PFSK-1 (cell line): ENCODE measurements at regions not wholly inside any gene's neighbourhood (a gene's known extent, or its start where the extent isn't known, plus 50 kb on each side); places are given as distances from the start of the nearest gene placed in this dataset.

Source experiments
- FOXP2 ChIP-seq: optimal IDR thresholded peaks from 2 replicates; pipeline ENCODE3; 2011; ENCODE audit warnings: borderline replicate concordance, control low read depth, inconsistent platforms; ENCODE audit not compliant: insufficient read depth; ENCODE audit errors: extremely low read length, extremely low read depth
- POLR2AphosphoS5 ChIP-seq: IDR thresholded peaks from 2 replicates; pipeline ENCODE4 v1.6.1; 2012; ENCODE audit warnings: low read depth, mild to moderate bottlenecking, control low read depth, low read length, moderate library complexity
- SIN3A ChIP-seq: IDR thresholded peaks from 2 replicates; pipeline ENCODE4 v1.6.1; 2012; ENCODE audit warnings: mild to moderate bottlenecking, low read length, moderate library complexity, borderline replicate concordance; ENCODE audit not compliant: insufficient read depth
- TAF1 ChIP-seq: IDR thresholded peaks from 2 replicates; pipeline ENCODE4 v1.6.1; 2012; ENCODE audit warnings: low read length, control low read depth, borderline replicate concordance; ENCODE audit not compliant: insufficient read depth
- TF ChIP-seq, protein P1 (sequence below), 2 experiments: IDR thresholded peaks; 2 replicates each; pipeline versions ENCODE4 v1.6.1 to v1.8.0; 2011 to 2012; ENCODE audit warnings: low read depth in 2 of 2, low read length in 2 of 2, control low read depth in 1 of 2, inconsistent platforms in 1 of 2, mild to moderate bottlenecking in 1 of 2, moderate library complexity in 1 of 2; ENCODE audit not compliant: insufficient read depth in 1 of 2

DNA sequence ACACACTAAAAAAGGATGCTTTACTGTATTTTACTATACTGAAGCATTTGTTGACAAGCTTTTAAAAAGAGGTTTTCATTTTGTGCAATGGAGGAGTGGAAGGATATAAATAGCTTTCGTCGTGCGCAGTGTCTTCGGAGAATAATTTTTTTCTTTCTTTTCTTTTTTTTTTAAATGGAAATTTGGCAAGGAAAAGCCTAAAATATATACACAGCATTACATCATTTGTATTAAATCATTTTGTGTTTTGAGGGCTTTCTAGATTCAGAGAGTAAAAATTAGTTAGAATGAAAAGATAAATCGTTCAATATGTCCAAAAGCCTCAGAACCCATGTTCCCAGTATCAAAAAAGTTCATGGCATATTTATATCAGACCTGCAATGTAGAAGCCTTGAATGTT, 150.2 kb upstream of the FERD3L start:
- TF ChIP-seq POLR2AphosphoS5 = no peak
- no peak for TF ChIP-seq TAF1
- TF ChIP-seq, protein P1, sequence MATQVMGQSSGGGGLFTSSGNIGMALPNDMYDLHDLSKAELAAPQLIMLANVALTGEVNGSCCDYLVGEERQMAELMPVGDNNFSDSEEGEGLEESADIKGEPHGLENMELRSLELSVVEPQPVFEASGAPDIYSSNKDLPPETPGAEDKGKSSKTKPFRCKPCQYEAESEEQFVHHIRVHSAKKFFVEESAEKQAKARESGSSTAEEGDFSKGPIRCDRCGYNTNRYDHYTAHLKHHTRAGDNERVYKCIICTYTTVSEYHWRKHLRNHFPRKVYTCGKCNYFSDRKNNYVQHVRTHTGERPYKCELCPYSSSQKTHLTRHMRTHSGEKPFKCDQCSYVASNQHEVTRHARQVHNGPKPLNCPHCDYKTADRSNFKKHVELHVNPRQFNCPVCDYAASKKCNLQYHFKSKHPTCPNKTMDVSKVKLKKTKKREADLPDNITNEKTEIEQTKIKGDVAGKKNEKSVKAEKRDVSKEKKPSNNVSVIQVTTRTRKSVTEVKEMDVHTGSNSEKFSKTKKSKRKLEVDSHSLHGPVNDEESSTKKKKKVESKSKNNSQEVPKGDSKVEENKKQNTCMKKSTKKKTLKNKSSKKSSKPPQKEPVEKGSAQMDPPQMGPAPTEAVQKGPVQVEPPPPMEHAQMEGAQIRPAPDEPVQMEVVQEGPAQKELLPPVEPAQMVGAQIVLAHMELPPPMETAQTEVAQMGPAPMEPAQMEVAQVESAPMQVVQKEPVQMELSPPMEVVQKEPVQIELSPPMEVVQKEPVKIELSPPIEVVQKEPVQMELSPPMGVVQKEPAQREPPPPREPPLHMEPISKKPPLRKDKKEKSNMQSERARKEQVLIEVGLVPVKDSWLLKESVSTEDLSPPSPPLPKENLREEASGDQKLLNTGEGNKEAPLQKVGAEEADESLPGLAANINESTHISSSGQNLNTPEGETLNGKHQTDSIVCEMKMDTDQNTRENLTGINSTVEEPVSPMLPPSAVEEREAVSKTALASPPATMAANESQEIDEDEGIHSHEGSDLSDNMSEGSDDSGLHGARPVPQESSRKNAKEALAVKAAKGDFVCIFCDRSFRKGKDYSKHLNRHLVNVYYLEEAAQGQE (IDR thresholded peaks at IDR 0.05; ENCODE audit: insufficient read depth in 1 of 2, low read depth in 2 of 2, low read length in 2 of 2) = no peak
- TF ChIP-seq SIN3A = no peak
- TF ChIP-seq FOXP2 = no peak

DNA sequence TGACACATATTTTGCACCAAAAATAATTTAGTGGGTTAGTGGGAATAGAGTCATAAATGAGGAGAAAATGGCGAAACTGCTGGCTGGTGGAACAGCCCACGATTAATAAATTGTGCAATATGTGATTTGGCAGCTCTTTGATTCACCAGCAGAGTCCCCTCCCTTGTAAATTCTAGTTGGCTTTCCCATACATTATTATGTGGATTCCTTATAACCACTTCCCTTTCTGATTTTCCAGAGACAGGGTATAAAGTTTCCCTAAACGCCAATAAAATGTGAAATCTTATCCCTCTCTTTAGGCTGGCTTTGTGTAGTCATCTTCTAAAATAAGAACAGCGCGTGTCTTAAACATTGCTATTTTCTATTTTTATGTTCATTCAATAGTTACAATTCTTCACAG, 149.4 kb upstream of the FERD3L start:
- TF ChIP-seq FOXP2 = no peak
- no peak for TF ChIP-seq SIN3A
- TF ChIP-seq TAF1 = no peak

GRCh38 chr7:19293431-19293830, 148.2 kb upstream of the FERD3L start:
- TF ChIP-seq SIN3A = no peak
- TF ChIP-seq POLR2AphosphoS5 = no peak
- TF ChIP-seq, protein P1 (IDR thresholded peaks at IDR 0.05; ENCODE audit: insufficient read depth in 1 of 2, low read depth in 2 of 2, low read length in 2 of 2) = no peak
- no peak for TF ChIP-seq TAF1
- TF ChIP-seq FOXP2 = no peak

- TF ChIP-seq, protein P1 (IDR thresholded peaks at IDR 0.05; ENCODE audit: insufficient read depth in 1 of 2, low read depth in 2 of 2, low read length in 2 of 2) = no peak
- TF ChIP-seq FOXP2 (no peak), POLR2AphosphoS5 (no peak), SIN3A (no peak), TAF1 (no peak)
Observed at GRCh38 chr7:19290968-19291367, 145.7 kb upstream of the FERD3L start.

DNA sequence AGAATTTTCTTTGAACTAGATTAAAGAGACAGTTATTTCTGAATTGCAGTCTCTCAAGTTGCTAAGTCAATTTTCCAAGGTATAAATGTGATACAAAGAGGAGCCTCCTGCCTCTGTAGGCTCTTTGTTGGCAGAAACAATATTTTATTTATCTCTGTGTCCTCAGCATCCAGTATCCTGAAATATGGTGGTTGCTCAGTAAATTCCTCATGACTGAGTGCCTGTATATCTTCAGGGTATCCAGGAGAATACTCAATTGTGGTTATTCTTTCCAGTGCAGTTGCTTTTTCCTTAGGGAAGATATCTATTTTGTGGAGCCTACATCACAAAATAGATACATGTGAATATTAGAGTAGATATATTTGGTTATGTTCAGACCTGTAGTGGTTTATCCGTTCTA, 144.8 kb upstream of the FERD3L start:
- TF ChIP-seq FOXP2 = no peak
- TF ChIP-seq TAF1 = no peak
- TF ChIP-seq, protein P1 (IDR thresholded peaks at IDR 0.05; ENCODE audit: insufficient read depth in 1 of 2, low read depth in 2 of 2, low read length in 2 of 2) = no peak
- TF ChIP-seq SIN3A = no peak
- no peak for TF ChIP-seq POLR2AphosphoS5
